Neural cell (in vitro differentiated cells): ENCODE measurements at regions not wholly inside any gene's neighbourhood (a gene's known extent, or its start where the extent isn't known, plus 50 kb on each side); places are given as distances from the start of the nearest gene placed in this dataset.

Experiments
- EP300 ChIP-seq: fragments of 450-650 bp; conservative IDR thresholded peaks from 2 replicates; pipeline ENCODE4 v1.6.1; 2014; ENCODE audit warnings: antibody characterized with exemption, mild to moderate bottlenecking, moderate library complexity; ENCODE audit not compliant: poor library complexity, severe bottlenecking
- EZH2 ChIP-seq: fragments of 200-600, 300-800 bp; shearing (Covaris generic), sonication (generic); IDR thresholded peaks from 2 replicates; pipeline ENCODE4 v1.6.1; 2014; ENCODE audit warnings: antibody characterized with exemption, low read length, borderline replicate concordance, mild to moderate bottlenecking; ENCODE audit not compliant: insufficient read depth, poor library complexity, severe bottlenecking
- MXI1 ChIP-seq: fragments of 450-650 bp; conservative IDR thresholded peaks from 2 replicates; pipeline ENCODE4 v1.6.1; 2014; ENCODE audit warnings: antibody characterized with exemption, mild to moderate bottlenecking; ENCODE audit not compliant: poor library complexity, severe bottlenecking
- POLR2AphosphoS5 ChIP-seq: IDR thresholded peaks from 2 replicates; pipeline ENCODE4 v1.6.1; 2012
- RAD21 ChIP-seq: fragments of 450-650 bp; conservative IDR thresholded peaks from 2 replicates; pipeline ENCODE4 v1.6.1; 2014; ENCODE audit warnings: antibody characterized with exemption, mild to moderate bottlenecking, moderate library complexity
- REST ChIP-seq: IDR thresholded peaks from 2 replicates; pipeline ENCODE4 v1.6.1; 2012; ENCODE audit warnings: borderline replicate concordance
- SMC3 ChIP-seq: fragments of 450-650 bp; conservative IDR thresholded peaks from 2 replicates; pipeline ENCODE4 v1.6.1; 2014; ENCODE audit warnings: antibody characterized with exemption, mild to moderate bottlenecking, moderate library complexity; ENCODE audit not compliant: poor library complexity
- TAF1 ChIP-seq: IDR thresholded peaks from 2 replicates; pipeline ENCODE4 v1.6.1; 2012; ENCODE audit warnings: low read depth
- TF ChIP-seq, protein P1 (sequence below): fragments of 450-650 bp; IDR thresholded peaks from 2 replicates; pipeline ENCODE4 v1.5.1; 2014; ENCODE audit warnings: antibody characterized with exemption, mild to moderate bottlenecking, moderate library complexity; ENCODE audit not compliant: poor library complexity, severe bottlenecking

GRCh38 chrY:19077698-19078113 is 304.2 kb upstream of the HSFY2 start:
- TF ChIP-seq EZH2: no peak
- TF ChIP-seq, protein P1, sequence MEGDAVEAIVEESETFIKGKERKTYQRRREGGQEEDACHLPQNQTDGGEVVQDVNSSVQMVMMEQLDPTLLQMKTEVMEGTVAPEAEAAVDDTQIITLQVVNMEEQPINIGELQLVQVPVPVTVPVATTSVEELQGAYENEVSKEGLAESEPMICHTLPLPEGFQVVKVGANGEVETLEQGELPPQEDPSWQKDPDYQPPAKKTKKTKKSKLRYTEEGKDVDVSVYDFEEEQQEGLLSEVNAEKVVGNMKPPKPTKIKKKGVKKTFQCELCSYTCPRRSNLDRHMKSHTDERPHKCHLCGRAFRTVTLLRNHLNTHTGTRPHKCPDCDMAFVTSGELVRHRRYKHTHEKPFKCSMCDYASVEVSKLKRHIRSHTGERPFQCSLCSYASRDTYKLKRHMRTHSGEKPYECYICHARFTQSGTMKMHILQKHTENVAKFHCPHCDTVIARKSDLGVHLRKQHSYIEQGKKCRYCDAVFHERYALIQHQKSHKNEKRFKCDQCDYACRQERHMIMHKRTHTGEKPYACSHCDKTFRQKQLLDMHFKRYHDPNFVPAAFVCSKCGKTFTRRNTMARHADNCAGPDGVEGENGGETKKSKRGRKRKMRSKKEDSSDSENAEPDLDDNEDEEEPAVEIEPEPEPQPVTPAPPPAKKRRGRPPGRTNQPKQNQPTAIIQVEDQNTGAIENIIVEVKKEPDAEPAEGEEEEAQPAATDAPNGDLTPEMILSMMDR: no peak
- no peak for TF ChIP-seq MXI1
- no peak for TF ChIP-seq EP300
- no peak for TF ChIP-seq POLR2AphosphoS5
- TF ChIP-seq RAD21: no peak
- TF ChIP-seq TAF1: no peak
- no peak for TF ChIP-seq SMC3
- no peak for TF ChIP-seq REST
